Occipital lobe (tissue), 1 donor: ENCODE measurements at regions not wholly inside any gene's neighbourhood (a gene's known extent, or its start where the extent isn't known, plus 50 kb on each side); places are given as distances from the start of the nearest gene placed in this dataset.
"Not testable (repeated sequence)": the region's sequence is repeated elsewhere in the genome, so short reads cannot be mapped to it uniquely, and the experiment has no call there.

Source experiments
- DNase-seq: peaks from one replicate; lab custom pipeline; 2025; lab: John Stamatoyannopoulos, UW

DNA sequence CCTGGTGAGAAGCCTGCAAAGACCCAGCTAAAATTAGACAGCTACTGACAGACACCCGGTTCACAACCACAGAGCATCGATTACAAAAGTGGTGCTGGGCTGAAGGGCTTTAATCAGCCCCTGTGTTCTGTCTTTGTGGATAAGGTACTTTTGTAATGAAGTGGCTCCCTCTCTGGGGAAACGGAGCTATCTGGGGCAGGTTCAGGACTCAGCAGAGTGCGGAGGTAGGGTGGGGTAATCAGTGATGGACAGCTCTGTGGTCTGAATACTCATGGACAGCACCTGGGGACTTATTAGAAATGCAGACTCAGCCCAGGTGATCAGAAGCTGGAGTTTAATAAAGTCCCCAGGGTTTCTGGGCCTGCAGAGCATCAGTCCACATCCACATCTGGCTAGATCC is 152.0 kb downstream of the MATN1 start:
- no peak for DNase-seq

DNA sequence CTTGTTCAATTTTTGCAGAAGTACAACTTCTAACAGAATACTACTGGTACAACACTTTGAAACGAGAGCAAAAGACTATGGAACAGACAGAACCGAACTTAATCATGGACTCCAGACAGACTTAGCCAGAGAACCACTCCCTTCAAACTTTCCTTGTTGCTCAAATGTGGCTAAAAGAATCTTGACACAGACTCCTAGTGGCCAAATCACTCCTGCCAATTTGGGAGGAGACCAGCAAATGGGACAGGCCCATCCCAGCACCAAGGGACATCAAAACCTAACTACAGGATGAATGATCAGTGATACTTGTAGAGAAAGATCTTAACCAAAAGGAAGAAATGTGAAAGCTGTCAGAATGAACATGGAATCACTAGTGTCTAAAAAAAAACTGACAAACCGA is 154.0 kb downstream of the MATN1 start:
- DNase-seq = no peak

DNA sequence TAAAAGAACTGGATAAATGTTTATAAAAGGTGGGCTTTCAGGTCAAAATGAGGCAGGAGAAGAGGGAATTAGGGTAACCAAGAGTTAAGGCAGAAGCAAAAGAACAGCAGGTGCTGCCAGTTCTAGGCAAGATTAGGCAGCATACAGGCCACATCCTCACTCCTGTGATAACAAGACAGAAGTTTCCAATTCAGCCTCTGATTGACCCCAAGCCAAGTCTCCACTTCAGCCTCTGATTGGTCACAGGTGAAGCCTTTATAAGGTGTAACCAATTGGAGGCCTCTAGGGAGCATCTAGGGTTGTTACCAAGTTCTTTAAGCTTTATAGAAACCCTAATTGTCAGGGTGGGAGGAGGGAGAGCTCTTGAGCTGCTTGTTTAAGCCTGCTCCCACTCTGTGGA is 160.8 kb downstream of the MATN1 start:
- no peak for DNase-seq

GRCh38 chr1:30551603-30552002 is 171.8 kb downstream of the MATN1 start:
- DNase-seq = no peak

GRCh38 chr1:30550365-30551220 is 172.8 kb downstream of the MATN1 start:
- no peak for DNase-seq

DNA sequence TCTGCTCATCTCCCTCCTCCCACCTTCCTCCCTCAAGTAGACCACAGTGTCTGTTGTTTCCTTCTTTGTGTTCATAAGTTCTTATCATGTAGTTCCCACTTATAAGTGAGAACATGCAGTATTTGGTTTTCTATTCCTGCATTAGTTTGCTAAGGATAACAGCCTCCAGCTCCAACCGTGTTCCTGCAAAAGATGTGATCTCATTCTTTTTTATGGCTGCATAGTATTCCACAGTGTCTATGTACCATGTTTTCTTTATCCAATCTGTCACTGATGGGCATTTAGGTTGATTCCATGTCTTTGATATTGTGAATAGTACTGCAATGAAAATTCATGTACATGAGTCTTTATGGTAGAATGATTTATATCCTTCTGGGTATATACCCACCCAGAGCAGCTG is 173.5 kb downstream of the MATN1 start:
- DNase-seq = not testable (repeated sequence)

GRCh38 chr1:30548294-30548693 is 175.1 kb downstream of the MATN1 start:
- no peak for DNase-seq

GRCh38 chr1:30547326-30547725 is 176.1 kb downstream of the MATN1 start:
- DNase-seq = not testable (repeated sequence)

GRCh38 chr1:30545365-30545764 is 178.0 kb downstream of the MATN1 start:
- no peak for DNase-seq

- no peak for DNase-seq
Measured at GRCh38 chr1:30541721-30542485, 181.5 kb downstream of the MATN1 start.

GRCh38 chr1:30540611-30541192 is 182.7 kb downstream of the MATN1 start:
- no peak for DNase-seq

DNA sequence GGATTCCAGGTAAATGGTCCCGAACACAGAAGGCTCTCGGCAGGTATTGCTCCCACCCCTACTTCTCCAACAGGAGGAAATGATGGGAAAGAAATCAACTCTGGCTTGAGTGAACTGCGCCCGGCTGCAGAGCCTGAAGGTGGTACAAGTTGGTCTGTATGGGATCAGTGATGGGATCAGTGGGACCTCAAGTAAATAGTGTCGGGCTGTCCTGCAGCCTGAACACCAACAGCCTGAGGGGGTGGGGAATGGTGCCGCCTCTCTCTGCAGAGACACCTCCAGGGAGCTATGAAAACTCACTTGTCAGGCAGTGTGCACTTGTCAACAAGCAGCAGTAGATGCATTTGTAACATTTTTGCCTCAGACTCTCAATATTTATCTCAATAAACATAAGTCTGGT is 183.5 kb downstream of the MATN1 start:
- no peak for DNase-seq

- DNase-seq = no peak
Measured at GRCh38 chr1:30538993-30539867, 184.2 kb downstream of the MATN1 start.

DNA sequence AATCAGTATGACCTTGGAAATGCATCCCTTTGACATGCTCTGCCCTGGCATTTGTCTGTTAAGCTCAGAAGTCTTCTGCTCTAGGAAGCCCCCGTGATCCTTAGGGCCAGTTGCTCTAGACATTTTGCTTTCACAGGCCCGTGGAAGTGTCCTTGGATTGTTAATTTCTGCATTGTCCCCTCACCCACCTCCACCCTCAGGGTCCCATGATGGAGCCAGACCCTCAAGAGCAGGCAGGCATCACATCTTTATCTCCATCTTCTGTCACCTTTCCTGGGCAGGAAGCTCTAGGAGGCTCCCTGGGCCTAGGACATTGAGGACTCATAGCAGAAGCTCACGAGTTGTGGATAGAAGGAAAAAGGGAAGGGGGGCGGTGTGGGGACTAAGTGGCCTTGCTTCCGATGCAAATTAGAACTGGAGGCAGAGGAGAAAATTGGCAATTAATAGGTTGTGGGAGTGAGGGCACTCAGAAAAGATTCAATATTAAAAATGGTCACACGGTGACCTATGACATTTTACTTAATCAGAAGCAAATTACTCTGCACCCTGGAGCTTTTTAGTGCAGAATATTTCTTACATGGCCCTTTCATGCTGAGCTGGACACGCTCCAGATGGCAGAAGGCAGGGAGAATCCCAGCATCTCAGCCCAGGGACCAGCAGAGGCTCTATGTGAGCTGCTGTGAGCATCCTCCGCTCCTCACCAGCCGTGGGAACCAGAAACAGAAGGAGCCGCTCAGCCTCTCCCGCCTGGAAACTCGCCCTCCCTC is 185.0 kb downstream of the MATN1 start:
- no peak for DNase-seq

GRCh38 chr1:30537279-30537678 is 186.1 kb downstream of the MATN1 start:
- no peak for DNase-seq

DNA sequence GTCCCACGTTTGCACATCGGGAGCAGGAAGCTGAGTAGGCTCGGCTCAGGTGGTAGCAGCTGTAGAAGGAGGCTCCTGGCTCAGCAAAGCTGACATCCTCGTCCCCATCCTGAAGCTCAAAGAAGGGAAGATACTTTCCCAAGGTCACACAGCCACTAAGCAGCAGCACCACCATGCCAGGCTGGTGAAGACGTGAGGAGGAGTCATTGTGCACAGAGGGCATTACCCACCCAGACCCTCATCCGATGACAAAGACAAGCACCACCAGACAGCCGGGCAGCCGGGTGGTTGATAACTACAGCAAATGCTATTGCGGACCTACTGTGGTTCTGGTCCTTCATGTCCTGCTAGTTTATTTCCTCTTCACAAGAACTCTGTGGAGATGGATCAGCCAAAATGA is 186.9 kb downstream of the MATN1 start:
- DNase-seq = no peak

- DNase-seq = no peak
Measured at GRCh38 chr1:30535595-30536325, 187.6 kb downstream of the MATN1 start.

DNA sequence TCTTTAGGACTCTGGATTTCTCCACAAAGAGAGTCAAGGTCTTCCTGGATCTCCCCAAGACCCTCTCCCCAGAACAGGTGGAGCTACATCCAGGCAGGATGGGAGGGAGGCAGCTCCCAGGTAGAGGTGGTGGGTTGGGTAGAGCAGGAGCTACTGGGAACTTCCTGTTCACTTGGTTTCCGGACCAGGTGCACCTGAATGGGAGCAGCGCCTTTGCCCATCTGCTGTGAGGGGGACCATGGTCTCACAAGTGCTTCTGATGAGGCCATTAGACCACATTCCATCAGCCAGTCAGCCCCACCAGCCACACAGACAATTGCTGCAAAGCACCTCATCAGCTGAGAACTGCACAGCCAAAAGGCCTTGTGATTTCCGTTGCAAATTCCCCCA is 188.8 kb downstream of the MATN1 start:
- DNase-seq = no peak

GRCh38 chr1:30533796-30534550 is 189.4 kb downstream of the MATN1 start:
- no peak for DNase-seq
